ENCODE measurements at regions not wholly inside any gene's neighbourhood (a gene's known extent, or its start where the extent isn't known, plus 50 kb on each side); places are given as distances from the start of the nearest gene placed in this dataset.

DNA sequence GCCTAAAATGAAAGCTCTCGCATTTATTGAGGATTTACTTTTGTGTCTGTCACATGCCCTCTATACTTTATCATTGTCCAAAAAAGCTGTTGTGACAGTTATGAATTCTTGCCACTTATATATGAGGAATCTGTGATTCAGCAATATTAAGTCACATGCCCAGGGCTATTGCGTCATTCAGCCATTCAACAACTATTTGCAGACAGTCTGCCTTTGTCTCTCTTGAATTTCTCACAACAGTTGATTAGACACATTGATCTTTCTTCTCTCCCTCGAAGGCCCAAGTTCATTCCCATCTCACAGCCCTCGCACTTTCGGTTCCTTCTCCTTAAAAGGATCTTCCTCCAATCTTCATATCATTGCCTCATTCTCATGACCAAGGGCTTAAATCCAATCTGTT is 342.6 kb downstream of the MZT1 start:
- no peak overlapping the region for H3K27ac ChIP-seq (ENCODE audit: low read depth in 1 of 3, low read length in 2 of 3)
- no peaks in the 10 kb centered on the region for H3K36me3 ChIP-seq (ENCODE audit: control insufficient read depth in 3 of 3, insufficient read depth in 2 of 3, low read depth in 1 of 3, low read length in 3 of 3)
- 78 to 83% (median 79%) methylated on average over 5 of the region's 5 CpGs for WGBS, 3 donors
- no peaks in the 10 kb centered on the region for H3K9me3 ChIP-seq (ENCODE audit: control insufficient read depth in 2 of 2, insufficient read depth in 1 of 2, low read depth in 1 of 2, low read length in 1 of 2)
- DNase-seq = peak in 1 of 2 donors; percentile 6
- H3K4me3 ChIP-seq (ENCODE audit: low read depth in 1 of 3, low read length in 3 of 3) = no peak overlapping the region
- no peaks in the 10 kb centered on the region for H3K4me1 ChIP-seq (ENCODE audit: control insufficient read depth in 3 of 3, insufficient read depth in 2 of 3, low read depth in 1 of 3, low read length in 2 of 3)
- H3K27me3 ChIP-seq (ENCODE audit: control insufficient read depth in 3 of 3, insufficient read depth in 3 of 3, low read length in 3 of 3) = no peaks in the 10 kb centered on the region
- no peak for FAIRE-seq

DNA sequence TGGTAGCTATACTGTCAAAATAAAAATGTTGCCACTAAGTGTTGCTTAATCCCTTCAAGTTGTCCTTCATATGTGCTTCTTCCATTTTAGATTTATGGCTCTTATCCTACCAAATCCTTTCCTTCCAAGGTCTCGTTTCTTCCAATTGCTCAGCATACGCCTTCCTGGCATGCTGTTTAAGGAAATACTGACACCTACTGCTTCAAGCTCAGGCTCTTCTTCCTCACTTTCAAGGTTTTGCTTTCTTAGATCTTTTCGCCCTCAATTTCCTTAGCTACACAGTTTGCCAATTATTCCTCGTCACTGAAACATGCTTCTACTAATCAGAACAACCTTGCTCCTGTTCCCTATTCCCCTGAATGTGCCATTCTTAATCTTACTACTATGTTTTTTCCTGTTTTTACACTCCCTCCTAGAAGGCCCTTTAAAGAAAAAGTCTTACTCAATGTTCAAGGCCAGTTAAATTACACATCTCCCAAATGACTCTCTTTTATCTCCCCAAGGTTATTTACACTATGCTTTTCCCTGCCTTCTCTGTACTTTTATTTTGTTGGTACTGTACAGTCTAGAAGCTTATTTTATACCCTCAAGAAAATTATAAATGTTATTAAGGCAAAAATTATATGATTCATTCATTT is 343.1 kb downstream of the MZT1 start:
- H3K4me1 ChIP-seq (ENCODE audit: control insufficient read depth in 3 of 3, insufficient read depth in 2 of 3, low read depth in 1 of 3, low read length in 2 of 3) = no peaks in the 10 kb centered on the region
- FAIRE-seq = no peak
- H3K27ac ChIP-seq (ENCODE audit: low read depth in 1 of 3, low read length in 2 of 3) = no peak overlapping the region
- no peaks in the 10 kb centered on the region for H3K27me3 ChIP-seq (ENCODE audit: control insufficient read depth in 3 of 3, insufficient read depth in 3 of 3, low read length in 3 of 3)
- peak in 1 of 2 donors; percentile 4 for DNase-seq
- H3K36me3 ChIP-seq (ENCODE audit: control insufficient read depth in 3 of 3, insufficient read depth in 2 of 3, low read depth in 1 of 3, low read length in 3 of 3) = no peaks in the 10 kb centered on the region
- 44 to 51% (median 47%) methylated on average over 4 of the region's 4 CpGs for WGBS, 3 donors
- H3K4me3 ChIP-seq (ENCODE audit: low read depth in 1 of 3, low read length in 3 of 3) = no peak overlapping the region
- H3K9me3 ChIP-seq (ENCODE audit: control insufficient read depth in 2 of 2, insufficient read depth in 1 of 2, low read depth in 1 of 2, low read length in 1 of 2) = no peaks in the 10 kb centered on the region

DNA sequence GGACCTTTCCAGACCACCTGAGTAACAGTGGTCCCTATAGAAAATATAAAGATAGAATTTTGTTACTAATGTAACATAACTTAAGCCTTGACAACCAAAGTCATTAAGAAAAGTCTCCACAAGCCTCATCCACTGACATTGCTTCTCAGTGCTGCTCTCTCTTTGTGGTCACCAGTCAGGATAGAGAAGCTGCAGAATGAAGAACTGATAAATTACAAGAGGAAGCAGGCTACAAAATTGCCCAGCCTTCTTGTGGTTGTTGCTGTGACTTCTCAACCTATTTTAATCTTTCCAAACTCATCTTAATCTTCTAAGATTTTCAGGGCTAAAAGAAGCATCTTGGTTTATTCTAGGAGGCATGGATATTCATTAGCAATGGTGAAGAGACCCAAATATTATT is 343.8 kb downstream of the MZT1 start:
- Histone ChIP-seq H3K36me3 (ENCODE audit: control insufficient read depth in 3 of 3, insufficient read depth in 2 of 3, low read depth in 1 of 3, low read length in 3 of 3) (no peaks in the 10 kb centered on the region), H3K4me3 (ENCODE audit: low read depth in 1 of 3, low read length in 3 of 3) (no peak overlapping the region), H3K27me3 (ENCODE audit: control insufficient read depth in 3 of 3, insufficient read depth in 3 of 3, low read length in 3 of 3) (no peaks in the 10 kb centered on the region), H3K4me1 (ENCODE audit: control insufficient read depth in 3 of 3, insufficient read depth in 2 of 3, low read depth in 1 of 3, low read length in 2 of 3) (no peaks in the 10 kb centered on the region), H3K9me3 (ENCODE audit: control insufficient read depth in 2 of 2, insufficient read depth in 1 of 2, low read depth in 1 of 2, low read length in 1 of 2) (no peaks in the 10 kb centered on the region), H3K27ac (ENCODE audit: low read depth in 1 of 3, low read length in 2 of 3) (no peak overlapping the region)
- DNase-seq = no peak
- FAIRE-seq = no peak

DNA sequence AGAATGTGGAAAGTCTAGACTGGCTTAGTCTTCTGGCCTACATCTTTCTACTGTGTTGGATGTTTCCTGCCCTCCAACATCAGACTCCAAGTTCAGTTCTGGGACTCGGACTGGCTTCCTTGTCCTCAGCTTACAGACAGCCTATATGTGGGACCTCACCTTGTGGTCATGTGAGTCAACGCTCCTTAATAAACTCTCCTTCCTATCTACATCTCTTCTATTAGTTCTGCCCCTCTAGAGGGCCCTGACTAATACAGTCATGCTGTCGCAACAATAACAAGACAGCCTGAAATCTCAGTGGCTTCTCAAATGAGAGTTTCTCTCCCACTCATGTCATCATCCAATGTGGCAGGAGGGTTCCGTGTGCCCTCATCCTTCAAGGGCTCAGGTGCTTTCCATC is 347.8 kb downstream of the MZT1 start:
- Histone ChIP-seq H3K36me3 (ENCODE audit: control insufficient read depth in 3 of 3, insufficient read depth in 2 of 3, low read depth in 1 of 3, low read length in 3 of 3) (no peaks in the 10 kb centered on the region), H3K4me1 (ENCODE audit: control insufficient read depth in 3 of 3, insufficient read depth in 2 of 3, low read depth in 1 of 3, low read length in 2 of 3) (no peaks in the 10 kb centered on the region), H3K27me3 (ENCODE audit: control insufficient read depth in 3 of 3, insufficient read depth in 3 of 3, low read length in 3 of 3) (no peaks in the 10 kb centered on the region), H3K4me3 (ENCODE audit: low read depth in 1 of 3, low read length in 3 of 3) (no peak overlapping the region), H3K27ac (ENCODE audit: low read depth in 1 of 3, low read length in 2 of 3) (no peak overlapping the region), H3K9me3 (ENCODE audit: control insufficient read depth in 2 of 2, insufficient read depth in 1 of 2, low read depth in 1 of 2, low read length in 1 of 2) (no peaks in the 10 kb centered on the region)
- DNase-seq = no peak
- no peak for FAIRE-seq
- 82 to 86% (median 85%) methylated on average over 4 of the region's 4 CpGs for WGBS, 3 donors

DNA sequence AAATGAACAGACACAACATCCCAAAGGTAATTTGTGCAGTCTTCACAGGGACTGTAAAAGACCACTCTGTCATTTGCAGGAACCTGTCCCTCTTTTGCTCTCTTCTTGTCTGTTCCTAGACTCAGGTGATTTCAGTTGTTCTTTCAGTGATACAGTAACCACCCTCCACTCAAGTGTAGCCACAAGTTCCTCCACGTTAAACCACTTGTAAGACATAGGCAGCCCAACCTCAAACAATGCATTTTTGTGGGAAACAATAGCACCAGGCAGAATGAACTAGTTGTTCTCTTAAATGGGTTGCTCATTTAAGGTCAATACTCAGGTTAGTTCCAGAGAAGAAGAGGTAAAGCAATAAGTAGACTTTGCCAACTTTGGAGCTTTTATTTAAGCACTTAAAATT is 359.4 kb downstream of the MZT1 start:
- Histone ChIP-seq H3K9me3 (ENCODE audit: control insufficient read depth in 2 of 2, insufficient read depth in 1 of 2, low read depth in 1 of 2, low read length in 1 of 2) (no peaks in the 10 kb centered on the region), H3K4me3 (ENCODE audit: low read depth in 1 of 3, low read length in 3 of 3) (no peak overlapping the region), H3K27ac (ENCODE audit: low read depth in 1 of 3, low read length in 2 of 3) (no peak overlapping the region), H3K27me3 (ENCODE audit: control insufficient read depth in 3 of 3, insufficient read depth in 3 of 3, low read length in 3 of 3) (no peaks in the 10 kb centered on the region), H3K36me3 (ENCODE audit: control insufficient read depth in 3 of 3, insufficient read depth in 2 of 3, low read depth in 1 of 3, low read length in 3 of 3) (no peaks in the 10 kb centered on the region), H3K4me1 (ENCODE audit: control insufficient read depth in 3 of 3, insufficient read depth in 2 of 3, low read depth in 1 of 3, low read length in 2 of 3) (no peaks in the 10 kb centered on the region)
- DNase-seq (no peak), FAIRE-seq (no peak)
- WGBS, 3 donors = 14 to 33% (median 25%) methylated on average over 1 of the region's 1 CpG

DNA sequence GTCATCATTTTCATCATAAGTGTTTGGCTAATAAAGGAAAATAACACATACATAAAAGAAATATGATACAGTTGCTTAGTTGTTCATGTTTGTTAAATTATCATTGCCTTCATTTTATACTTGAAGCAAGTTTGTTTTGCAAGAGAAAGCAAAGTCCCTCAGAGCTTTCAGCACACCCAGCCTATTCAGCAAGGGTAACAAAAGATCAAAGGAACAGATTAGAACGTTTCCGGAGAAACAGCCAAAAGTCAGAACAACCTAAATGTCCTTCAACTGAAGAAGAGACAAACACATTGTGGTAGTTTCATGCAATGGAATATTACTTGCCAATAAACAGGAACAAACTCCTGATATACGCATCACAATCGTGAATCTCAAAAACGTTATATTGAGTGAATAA is 380.7 kb downstream of the MZT1 start:
- no peaks in the 10 kb centered on the region for H3K4me1 ChIP-seq (ENCODE audit: control insufficient read depth in 3 of 3, insufficient read depth in 2 of 3, low read depth in 1 of 3, low read length in 2 of 3)
- DNase-seq (no peak), FAIRE-seq (no peak)
- no peaks in the 10 kb centered on the region for H3K9me3 ChIP-seq (ENCODE audit: control insufficient read depth in 2 of 2, insufficient read depth in 1 of 2, low read depth in 1 of 2, low read length in 1 of 2)
- H3K27ac ChIP-seq (ENCODE audit: low read depth in 1 of 3, low read length in 2 of 3) = no peak overlapping the region
- WGBS, 3 donors = 70 to 77% (median 70%) methylated on average over 5 of the region's 5 CpGs
- no peak overlapping the region for H3K4me3 ChIP-seq (ENCODE audit: low read depth in 1 of 3, low read length in 3 of 3)
- no peaks in the 10 kb centered on the region for H3K27me3 ChIP-seq (ENCODE audit: control insufficient read depth in 3 of 3, insufficient read depth in 3 of 3, low read length in 3 of 3)
- H3K36me3 ChIP-seq (ENCODE audit: control insufficient read depth in 3 of 3, insufficient read depth in 2 of 3, low read depth in 1 of 3, low read length in 3 of 3) = no peaks in the 10 kb centered on the region

DNA sequence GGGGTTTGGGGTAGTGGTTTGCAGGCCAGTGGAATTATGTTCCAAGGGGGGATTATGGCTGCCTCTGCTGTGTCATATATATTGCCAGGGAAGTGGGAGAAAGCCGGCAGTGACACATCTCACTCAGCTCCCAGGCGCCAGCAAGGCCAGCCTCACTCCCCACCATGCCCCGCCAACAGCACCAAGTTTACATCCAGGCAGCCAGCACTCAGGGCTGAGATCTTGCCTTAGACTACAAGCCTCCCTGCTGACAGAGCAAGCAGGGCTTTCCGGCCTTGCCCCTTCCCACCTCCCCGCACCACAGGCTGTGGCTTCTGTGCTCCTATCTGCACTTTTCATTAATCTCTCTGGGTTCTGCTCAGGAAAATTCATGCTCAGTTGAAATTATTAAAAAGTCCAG is 385.1 kb downstream of the MZT1 start:
- H3K4me1 ChIP-seq (ENCODE audit: control insufficient read depth in 3 of 3, insufficient read depth in 2 of 3, low read depth in 1 of 3, low read length in 2 of 3) = no peaks in the 10 kb centered on the region
- FAIRE-seq (no peak), DNase-seq (no peak)
- no peaks in the 10 kb centered on the region for H3K36me3 ChIP-seq (ENCODE audit: control insufficient read depth in 3 of 3, insufficient read depth in 2 of 3, low read depth in 1 of 3, low read length in 3 of 3)
- H3K27ac ChIP-seq (ENCODE audit: low read depth in 1 of 3, low read length in 2 of 3) = no peak overlapping the region
- WGBS, 3 donors = 93 to 97% (median 93%) methylated on average over 5 of the region's 5 CpGs
- H3K27me3 ChIP-seq (ENCODE audit: control insufficient read depth in 3 of 3, insufficient read depth in 3 of 3, low read length in 3 of 3) = no peaks in the 10 kb centered on the region
- H3K4me3 ChIP-seq (ENCODE audit: low read depth in 1 of 3, low read length in 3 of 3) = no peak overlapping the region
- no peaks in the 10 kb centered on the region for H3K9me3 ChIP-seq (ENCODE audit: control insufficient read depth in 2 of 2, insufficient read depth in 1 of 2, low read depth in 1 of 2, low read length in 1 of 2)

DNA sequence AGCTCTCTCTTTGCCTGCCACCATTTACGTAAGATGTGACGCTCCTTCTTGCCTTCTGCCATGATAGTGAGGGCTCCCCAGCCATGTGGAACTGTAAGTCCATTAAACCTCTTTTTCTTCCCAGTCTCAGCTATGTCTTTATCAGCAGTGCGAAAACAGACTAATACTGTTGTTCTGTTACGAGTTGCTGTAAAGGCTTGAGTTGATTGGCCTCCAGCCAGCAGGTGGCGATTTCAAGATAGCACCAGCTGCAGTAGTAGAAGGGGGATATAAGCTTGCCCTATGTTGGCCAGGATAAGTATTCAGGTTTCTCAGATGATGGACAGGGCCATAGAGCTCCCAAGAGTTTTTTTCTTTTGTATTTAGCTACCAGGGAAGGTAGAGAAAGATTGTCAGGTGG is 385.5 kb downstream of the MZT1 start:
- H3K36me3 ChIP-seq (ENCODE audit: control insufficient read depth in 3 of 3, insufficient read depth in 2 of 3, low read depth in 1 of 3, low read length in 3 of 3) = no peaks in the 10 kb centered on the region
- DNase-seq = peak in 1 of 2 donors; percentile 3
- H3K27me3 ChIP-seq (ENCODE audit: control insufficient read depth in 3 of 3, insufficient read depth in 3 of 3, low read length in 3 of 3) = no peaks in the 10 kb centered on the region
- no peak overlapping the region for H3K4me3 ChIP-seq (ENCODE audit: low read depth in 1 of 3, low read length in 3 of 3)
- H3K27ac ChIP-seq (ENCODE audit: low read depth in 1 of 3, low read length in 2 of 3) = no peak overlapping the region
- FAIRE-seq = no peak
- 62 to 86% (median 79%) methylated on average over 5 of the region's 5 CpGs for WGBS, 3 donors
- no peaks in the 10 kb centered on the region for H3K9me3 ChIP-seq (ENCODE audit: control insufficient read depth in 2 of 2, insufficient read depth in 1 of 2, low read depth in 1 of 2, low read length in 1 of 2)
- H3K4me1 ChIP-seq (ENCODE audit: control insufficient read depth in 3 of 3, insufficient read depth in 2 of 3, low read depth in 1 of 3, low read length in 2 of 3) = no peaks in the 10 kb centered on the region

DNA sequence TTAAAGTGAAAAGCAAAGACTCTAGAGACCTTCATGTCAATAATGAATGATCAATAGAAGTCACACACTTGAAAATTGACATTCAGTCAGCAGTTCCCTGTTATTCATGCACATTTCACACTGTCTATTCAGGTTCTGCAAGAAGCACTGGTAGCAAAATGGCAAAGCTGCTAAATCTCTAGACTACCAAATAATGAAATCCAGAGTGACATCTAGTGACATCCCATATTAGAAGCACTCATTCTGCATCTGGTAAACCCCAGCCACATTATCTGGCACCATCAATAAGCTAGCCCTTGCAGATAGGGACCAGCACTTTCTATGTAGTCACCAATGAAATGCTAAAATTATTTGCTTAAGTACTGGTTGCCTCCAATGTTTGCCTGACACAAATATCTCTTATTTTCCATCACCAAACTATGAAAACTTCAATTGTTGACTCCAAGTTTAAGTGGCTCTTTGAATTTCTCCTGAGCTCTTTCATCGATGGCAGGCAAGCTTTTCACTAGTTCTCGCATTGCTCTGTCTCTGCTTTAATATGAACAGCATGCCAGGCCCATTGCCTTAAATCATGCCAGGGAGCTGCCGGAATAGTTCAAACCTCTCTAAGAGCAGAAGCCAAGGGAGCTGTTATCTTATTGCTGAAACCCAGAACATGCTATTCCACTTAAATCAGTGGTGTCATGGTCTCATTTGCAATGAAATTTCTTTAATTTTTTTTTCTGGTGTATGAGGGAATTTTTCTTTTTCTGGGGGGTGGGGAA is 409.9 kb downstream of the MZT1 start:
- Histone ChIP-seq H3K4me3 (ENCODE audit: low read depth in 1 of 3, low read length in 3 of 3) (no peak overlapping the region), H3K27ac (ENCODE audit: low read depth in 1 of 3, low read length in 2 of 3) (no peak overlapping the region), H3K4me1 (ENCODE audit: control insufficient read depth in 3 of 3, insufficient read depth in 2 of 3, low read depth in 1 of 3, low read length in 2 of 3) (no peaks in the 10 kb centered on the region), H3K36me3 (ENCODE audit: control insufficient read depth in 3 of 3, insufficient read depth in 2 of 3, low read depth in 1 of 3, low read length in 3 of 3) (no peaks in the 10 kb centered on the region), H3K9me3 (ENCODE audit: control insufficient read depth in 2 of 2, insufficient read depth in 1 of 2, low read depth in 1 of 2, low read length in 1 of 2) (no peaks in the 10 kb centered on the region), H3K27me3 (ENCODE audit: control insufficient read depth in 3 of 3, insufficient read depth in 3 of 3, low read length in 3 of 3) (no peaks in the 10 kb centered on the region)
- WGBS, 3 donors = 87 to 90% (median 90%) methylated on average over 3 of the region's 3 CpGs
- FAIRE-seq (no peak), DNase-seq (no peak)

Measured in small intestine (tissue), 7 donors.